Fibroblast of peridontal ligament (primary cell): ENCODE measurements at regions not wholly inside any gene's neighbourhood (a gene's known extent, or its start where the extent isn't known, plus 50 kb on each side); places are given as distances from the start of the nearest gene placed in this dataset.

ENCODE experiments used
- DNase-seq: peaks from one replicate; pipeline ENCODE4 v3.0.0-alpha.2; 2010; ENCODE audit errors: extremely low read depth

- DNase-seq, result peak; percentile 87
These were observed 73.9 kb downstream of the FOXD1 start for GRCh38 chr5:73374520-73375190.

- peak; percentile 72 for DNase-seq
These were observed 74.6 kb downstream of the FOXD1 start for GRCh38 chr5:73373814-73374510.

GRCh38 chr5:73370640-73371583, 77.7 kb downstream of the FOXD1 start:
- DNase-seq, result peak; percentile 75

GRCh38 chr5:73370095-73370494, 78.5 kb downstream of the FOXD1 start:
- DNase-seq, result no peak

GRCh38 chr5:73369278-73369677, 79.3 kb downstream of the FOXD1 start:
- peak; percentile 29 for DNase-seq

- DNase-seq, result peak; percentile 52
These were observed 80.9 kb downstream of the FOXD1 start for GRCh38 chr5:73367650-73368049.

GRCh38 chr5:73365990-73366667, 82.4 kb downstream of the FOXD1 start:
- DNase-seq, result no peak

- DNase-seq, result peak; percentile 94
These were observed 83.2 kb downstream of the FOXD1 start for GRCh38 chr5:73365301-73365853.

- DNase-seq, result peak; percentile 90
These were observed 84.5 kb downstream of the FOXD1 start for GRCh38 chr5:73363911-73364730.

- DNase-seq, result no peak
These were observed 89.2 kb downstream of the FOXD1 start for GRCh38 chr5:73359395-73359794.

- DNase-seq, result no peak
These were observed 90.2 kb downstream of the FOXD1 start for GRCh38 chr5:73358366-73358765.

- no peak for DNase-seq
These were observed 91.0 kb downstream of the FOXD1 start for GRCh38 chr5:73357576-73357975.

- DNase-seq, result peak; percentile 41
These were observed 93.5 kb downstream of the FOXD1 start for GRCh38 chr5:73355108-73355507.

- DNase-seq, result peak; percentile 83
These were observed 94.2 kb downstream of the FOXD1 start for GRCh38 chr5:73354406-73354805.

- no peak for DNase-seq
These were observed 95.8 kb downstream of the FOXD1 start for GRCh38 chr5:73352649-73353230.

- DNase-seq, result no peak
These were observed 96.3 kb downstream of the FOXD1 start for GRCh38 chr5:73352243-73352642.

- no peak for DNase-seq
These were observed 97.0 kb downstream of the FOXD1 start for GRCh38 chr5:73351593-73351992.

GRCh38 chr5:73346878-73347408, 101.6 kb downstream of the FOXD1 start:
- no peak for DNase-seq

- peak; percentile 24 for DNase-seq
These were observed 103.7 kb downstream of the FOXD1 start for GRCh38 chr5:73344835-73345234.

- no peak for DNase-seq
These were observed 108.9 kb downstream of the FOXD1 start for GRCh38 chr5:73339711-73340110.
